Islet of Langerhans (tissue), 1 donor: ENCODE measurements at regions not wholly inside any gene's neighbourhood (a gene's known extent, or its start where the extent isn't known, plus 50 kb on each side); places are given as distances from the start of the nearest gene placed in this dataset.

Source experiments
- FAIRE-seq: peaks from one replicate; lab custom pipeline; 2011; peaks lifted over from hg19 to GRCh38; lab: Jason Lieb, UNC

DNA sequence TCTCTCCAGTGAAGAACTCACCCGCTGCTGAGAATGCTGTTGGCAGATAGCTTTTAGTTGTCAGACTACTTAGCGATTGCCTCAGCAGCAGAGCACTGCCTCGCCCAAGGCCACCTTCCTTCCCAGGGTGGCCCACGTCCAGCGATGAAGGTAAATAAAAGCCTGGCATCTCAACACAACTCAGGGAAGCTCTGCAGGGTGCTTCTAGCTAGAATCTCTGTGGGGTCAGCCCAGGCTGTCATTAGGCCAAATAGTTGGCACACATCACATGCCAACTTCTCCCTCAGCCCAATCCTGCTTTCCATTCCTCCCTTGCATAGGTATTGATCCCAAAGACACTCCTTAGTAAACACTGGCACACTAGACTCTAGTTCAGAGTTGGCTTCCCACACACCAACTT is 368.1 kb upstream of the TMTC1 start:
- FAIRE-seq = no peak

DNA sequence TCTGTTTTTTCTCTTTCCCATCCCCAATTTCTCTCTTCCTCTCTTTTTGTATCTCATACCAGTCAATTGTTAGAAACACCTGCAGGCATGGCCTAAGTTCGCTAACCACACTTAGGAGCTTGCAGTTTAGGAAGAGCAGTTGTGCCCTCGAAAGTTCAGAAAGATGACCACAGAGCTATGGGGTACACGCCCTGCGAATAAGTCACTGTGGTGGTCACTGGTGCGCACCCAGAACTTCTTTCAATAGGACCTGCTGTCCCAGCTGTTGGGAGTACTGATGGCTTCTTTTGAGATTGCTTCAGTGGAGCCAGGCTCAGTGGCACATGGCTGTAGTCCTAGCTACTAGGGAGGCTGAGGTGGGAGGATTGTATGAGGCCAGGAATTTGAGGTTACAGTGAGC is 362.8 kb upstream of the TMTC1 start:
- FAIRE-seq = no peak

DNA sequence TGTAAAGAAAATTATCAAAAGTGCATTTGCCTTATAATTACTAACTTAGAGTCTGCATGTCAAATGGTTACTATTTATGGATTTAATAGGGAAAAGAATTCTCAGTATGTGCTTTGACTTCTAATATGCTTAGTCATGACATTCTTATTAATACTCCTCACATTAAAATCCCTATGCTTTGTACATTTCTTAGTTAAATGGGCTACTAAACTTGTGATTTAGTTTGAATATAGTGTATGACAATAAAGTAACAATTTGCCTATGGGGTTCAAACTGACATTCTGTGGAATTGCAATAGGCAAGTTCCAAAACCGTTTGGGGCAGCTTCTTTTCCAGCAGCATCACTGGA is 361.9 kb upstream of the TMTC1 start:
- no peak for FAIRE-seq

DNA sequence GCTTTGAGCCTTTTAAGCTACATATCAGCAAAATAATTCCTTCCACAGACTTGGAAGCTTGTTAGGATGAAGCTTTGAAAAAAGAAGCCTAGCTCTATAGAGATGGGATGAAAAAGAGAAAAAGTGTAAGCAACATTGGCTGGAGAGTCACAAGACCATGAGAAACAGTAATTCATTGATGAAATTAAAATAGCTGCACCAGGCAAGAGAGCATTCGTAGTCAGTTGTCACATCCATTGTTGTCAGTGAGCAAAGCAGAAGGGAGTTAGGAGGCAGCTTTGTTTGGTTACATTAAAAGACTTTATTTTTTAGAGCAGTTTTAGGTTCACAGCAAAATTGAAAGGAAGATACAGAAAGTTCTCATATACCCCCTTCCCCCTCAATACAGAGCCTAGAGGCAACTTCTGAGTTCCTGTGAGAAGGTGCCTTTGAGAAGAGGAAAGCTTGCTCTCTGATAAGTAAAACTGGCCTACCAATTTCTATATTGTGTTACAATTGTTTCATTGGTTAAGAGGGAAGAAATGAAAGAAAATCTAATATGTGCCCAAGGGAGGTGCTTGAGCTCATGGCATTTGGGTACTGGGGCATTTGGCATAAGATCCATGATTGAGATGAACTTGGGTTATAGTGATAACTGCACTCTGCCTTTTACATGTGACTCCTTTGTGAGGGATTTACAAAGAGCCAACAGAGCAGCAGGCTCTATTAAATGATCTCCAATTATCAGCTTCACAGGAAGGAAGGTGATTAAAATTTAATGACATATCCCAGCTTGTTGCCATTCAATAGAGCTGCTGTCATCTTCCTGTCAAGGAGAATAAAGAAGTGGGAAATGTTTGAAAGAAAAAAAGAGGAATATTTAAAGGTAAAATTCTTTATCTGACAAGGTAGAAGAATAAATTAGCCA is 361.3 kb upstream of the TMTC1 start:
- FAIRE-seq = no peak

DNA sequence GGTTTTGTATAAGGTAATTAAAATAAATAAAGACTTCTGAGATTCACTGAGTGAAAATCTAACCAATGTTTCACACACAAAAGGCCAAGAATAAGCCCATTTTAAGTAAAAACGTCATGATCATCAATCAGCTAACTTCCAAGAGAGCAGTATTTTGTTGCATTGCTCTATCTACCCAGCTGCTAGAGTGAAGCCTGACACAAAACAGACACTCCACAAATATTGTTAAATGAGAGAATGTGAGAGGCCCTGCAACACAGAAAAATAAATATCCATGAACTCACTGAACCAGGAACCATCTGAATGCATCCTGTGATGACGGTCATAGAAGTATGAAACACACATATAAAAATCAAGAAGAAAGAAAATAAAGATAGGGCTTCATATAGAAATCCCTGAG is 358.6 kb upstream of the TMTC1 start:
- no peak for FAIRE-seq

DNA sequence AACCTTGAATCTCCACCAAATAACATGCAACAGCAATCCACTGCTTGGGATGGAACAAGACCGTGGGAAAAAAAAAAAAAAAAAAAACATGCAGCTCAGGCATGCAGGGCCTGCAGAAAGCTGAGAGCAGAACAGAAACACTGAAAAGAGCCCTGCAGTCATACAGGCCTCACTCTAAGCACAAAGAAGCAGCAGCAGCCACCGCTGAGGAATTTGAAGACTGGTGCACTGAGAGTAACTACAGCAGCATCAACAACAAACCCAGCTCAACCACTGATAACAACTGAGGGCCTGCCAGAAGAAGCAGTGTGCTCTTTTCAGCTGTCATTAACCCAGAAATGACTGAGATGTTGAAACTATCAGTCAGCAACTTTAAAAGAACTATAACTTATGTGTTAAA is 354.7 kb upstream of the TMTC1 start:
- no peak for FAIRE-seq

DNA sequence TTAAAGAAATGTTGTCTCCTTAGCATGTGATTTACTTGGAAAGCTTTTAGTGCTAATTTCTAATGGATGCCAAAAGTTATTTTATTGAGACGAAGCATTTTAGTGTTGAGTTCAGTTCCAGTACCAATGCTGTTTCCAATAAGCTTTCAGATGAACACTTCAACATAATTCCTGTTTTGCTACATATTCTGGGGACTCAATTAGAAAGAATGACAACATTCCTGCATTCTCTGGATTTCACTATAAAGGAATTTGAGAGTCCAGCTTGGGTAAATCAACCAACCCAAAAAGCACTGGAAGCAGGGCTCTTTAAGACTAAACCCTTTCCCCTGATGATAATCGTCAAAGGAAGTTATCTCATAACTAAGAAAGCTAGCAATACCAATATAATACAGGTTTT is 353.0 kb upstream of the TMTC1 start:
- FAIRE-seq = no peak

DNA sequence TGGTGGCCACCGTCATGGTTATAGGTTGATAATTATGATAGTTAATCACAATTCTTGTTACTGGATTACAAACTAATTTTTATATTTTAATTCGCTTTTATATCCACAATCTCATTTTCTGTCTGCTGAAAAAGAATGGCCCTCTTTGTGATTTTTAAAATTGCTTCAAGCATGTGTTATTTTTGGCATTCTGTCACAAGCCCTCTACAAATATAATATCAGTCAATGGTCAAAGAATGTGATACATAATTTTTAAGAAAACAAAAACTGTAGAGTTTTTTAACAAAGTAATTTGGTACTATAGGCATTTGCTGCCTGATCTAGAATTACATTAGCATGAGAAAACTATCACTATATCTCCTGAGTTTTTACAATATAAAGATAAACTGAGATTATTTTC is 352.0 kb upstream of the TMTC1 start:
- FAIRE-seq = no peak

DNA sequence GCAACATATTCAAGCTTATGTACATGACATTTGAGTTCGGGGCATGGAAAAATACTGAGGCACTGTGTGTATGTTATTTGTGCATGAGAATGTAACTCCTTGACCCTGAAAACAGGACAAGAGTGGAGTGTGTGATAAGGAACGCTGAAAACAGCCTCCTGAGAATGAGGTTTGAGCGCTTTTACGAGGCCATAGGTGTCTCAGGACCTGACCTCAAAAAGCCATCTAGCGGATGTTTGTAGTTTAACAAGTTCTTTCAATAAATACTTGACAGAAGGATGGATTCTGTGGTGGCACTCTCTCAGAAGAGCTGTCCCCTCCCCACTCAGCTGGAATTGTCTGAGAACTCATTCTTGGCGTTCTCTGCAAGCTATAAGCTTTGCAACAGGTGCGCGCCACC is 350.5 kb upstream of the TMTC1 start:
- no peak for FAIRE-seq

DNA sequence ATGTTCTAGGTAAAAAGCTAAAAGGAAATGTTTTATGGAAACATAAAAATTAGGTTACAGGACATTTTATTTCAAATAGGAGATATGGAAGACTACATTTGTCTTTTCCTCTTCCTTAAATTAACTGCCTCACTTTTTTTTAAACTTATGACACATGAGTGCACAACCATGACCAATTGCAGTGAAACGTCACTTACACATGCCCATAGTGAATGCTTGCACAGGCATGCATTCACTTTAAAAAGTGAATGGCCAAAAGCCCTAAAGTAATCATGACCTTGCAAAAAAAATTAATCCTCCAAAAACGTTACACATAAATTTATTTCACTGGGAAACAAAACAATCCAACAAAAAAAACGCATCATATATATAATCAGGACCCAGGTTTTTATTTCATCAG is 343.2 kb upstream of the TMTC1 start:
- no peak for FAIRE-seq

DNA sequence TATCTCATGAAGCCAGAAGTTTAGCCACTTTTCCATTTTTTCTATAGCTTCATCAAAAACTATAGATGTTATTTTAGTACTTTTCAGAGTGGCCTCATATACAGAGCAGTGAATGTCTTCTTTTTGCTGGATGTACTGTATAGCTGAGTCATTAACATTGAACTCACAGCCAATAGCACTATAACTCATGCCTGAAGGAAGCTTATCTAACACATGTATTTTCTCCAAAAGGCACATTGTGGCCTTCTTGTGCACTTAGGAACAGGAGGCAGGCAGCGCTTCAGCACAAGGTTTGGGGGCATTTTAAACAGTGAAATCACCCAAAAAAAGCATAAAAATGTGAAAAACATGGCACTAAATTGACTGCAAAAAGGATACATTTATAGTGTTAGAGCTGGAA is 336.8 kb upstream of the TMTC1 start:
- FAIRE-seq = no peak

DNA sequence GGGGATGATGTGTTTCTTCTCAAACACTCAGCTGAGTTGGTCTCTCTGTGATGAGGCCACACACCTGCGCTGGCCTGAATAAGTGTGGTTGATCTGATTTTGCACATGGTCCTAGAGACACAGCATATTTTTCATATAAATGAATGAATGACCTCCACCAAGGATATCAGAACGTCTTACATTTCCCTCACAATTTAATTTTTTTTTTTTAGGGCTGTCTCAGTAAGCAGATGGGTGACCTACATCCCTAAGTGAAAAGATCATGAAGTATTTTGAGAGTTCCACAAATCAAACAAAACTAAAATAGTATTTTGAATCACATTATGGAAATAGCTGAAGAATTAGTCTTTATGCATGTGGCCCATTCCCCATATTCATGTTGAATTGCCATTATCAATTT is 333.7 kb upstream of the TMTC1 start:
- FAIRE-seq = no peak

DNA sequence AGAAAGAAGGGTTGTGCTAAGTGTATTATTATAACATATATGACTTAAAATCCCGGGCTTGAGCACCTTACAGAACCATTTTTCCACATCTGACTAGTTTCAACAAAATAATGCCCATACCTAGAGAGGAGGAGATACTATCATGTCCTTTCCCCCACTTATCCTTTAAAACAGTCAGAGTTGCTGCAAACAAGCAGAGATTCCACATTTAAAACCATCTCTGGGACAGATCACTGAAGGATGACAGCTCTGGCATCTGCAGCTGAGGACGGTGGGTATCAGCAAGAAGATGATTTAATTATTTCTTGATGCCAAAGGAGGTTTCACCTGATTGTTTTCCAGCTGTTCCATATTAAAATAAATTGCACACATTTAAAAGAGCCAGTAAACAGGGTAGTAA is 328.0 kb upstream of the TMTC1 start:
- FAIRE-seq = no peak

DNA sequence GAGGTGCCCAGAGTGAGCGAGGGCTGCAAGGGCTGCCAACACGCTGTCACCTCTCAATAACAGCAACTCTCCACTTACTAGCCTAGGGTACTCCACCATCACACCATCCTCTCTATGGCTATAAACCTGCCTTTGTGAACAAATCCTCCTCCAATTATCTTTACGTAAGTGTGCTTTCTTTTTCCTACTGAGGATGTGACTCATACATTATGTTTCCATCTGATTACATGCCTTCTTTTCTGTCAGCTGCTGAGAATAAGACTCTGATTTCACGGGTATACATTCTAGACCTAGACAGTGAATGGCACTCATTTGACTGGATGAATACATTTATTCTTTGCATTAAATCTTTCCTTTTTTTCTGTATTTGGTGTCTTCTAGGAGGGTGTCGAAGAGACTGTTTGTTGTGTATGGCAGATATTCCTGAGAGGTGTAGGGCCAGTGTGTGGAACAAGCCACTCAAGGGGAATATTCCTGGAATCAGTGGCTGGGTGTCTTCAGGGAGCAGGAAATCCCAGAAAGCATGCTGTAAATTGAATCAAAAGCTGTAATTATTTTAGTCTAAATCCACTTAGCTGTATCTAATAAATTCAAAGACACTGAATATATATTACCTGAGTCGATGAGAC is 327.3 kb upstream of the TMTC1 start:
- FAIRE-seq = no peak

DNA sequence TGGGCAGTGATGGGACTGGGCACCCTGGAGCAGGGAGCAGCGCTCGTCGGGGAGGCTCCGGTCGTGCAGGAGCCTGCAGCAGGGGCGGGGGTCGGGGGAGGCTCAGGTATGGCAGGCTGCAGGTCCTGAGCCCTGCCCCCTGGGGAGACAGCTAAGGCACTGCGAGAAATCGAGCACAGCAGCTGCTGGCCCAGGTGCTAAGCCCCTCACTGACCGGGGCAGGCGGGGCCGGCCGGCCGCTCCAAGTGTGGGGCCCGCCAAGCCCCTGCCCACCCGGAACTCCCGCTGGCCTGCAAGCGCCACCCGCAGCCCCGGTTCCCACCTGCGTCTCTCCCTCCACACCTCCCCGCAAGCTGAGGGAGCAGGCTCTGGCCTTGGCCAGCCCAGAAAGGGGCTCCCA is 326.8 kb upstream of the TMTC1 start:
- no peak for FAIRE-seq

DNA sequence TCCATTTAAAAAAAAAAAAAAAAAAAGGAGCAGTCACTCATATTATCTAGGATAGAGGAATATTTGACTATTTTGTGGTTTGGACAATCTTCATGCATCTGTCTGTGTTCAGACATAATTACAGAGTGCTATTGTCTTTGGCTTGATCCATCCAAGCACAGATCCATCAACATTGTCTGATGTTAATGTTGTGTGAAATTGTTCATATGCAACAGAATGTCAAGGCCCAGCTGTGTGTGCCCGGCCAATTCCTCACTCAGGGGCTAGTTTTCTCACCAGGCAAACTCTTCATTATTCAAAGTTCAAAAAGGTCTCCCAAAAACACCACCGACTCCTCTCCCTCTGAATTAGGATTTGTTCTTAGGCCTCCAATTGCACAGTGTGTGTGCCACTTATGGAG is 324.9 kb upstream of the TMTC1 start:
- FAIRE-seq = no peak

DNA sequence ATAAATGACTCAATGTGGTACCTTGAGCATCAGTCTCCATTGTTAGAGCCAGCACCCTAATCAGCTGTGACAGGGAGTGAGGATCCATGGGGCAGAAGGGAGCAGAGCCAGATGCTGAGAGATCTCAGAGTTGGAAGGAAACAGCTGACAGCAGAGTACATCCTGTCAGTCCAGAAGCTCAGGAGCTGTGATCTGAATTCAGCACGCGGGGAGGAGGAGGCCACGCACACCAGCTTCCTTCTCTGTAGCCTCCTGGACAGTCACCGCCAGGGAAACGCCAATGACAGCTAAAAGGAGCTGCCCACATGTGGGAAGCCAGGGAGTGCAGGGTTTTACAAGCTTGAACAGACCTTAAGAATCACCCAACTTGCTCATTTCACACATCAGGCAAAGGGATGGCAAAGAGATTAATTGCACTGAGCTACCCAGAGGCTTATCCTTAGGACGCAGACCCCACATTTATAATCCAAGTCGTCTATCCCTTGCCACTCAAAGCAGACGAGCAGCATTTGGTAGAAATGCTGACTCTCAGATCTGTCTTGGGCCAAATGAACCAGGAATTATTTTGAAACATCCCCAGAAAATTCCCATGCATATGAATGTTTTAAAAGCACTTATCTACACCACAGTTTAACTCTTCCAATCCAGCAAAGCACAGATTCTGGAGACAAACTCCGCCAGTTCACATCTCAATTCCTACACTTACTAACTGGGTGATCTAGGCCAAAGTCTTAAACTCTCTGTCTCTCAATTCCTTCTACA is 322.6 kb upstream of the TMTC1 start:
- no peak for FAIRE-seq

DNA sequence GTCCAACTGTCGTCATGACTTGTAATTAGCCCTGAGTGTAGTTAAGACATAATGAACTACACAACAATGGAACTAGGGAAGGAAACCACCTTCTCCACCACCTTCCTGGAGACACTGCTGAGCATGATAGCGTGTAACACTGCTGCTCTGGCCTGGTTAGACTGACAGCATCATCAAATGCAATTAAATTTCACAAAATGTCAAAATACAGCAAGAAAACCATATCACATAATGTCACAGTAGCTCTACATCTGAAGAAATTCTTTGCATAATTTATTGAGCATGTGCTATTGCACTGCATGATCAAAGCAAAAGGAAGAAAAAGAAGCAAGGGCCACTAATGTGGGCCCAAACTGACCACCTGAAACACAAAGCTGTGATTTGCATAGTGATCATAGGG is 321.8 kb upstream of the TMTC1 start:
- FAIRE-seq = no peak

DNA sequence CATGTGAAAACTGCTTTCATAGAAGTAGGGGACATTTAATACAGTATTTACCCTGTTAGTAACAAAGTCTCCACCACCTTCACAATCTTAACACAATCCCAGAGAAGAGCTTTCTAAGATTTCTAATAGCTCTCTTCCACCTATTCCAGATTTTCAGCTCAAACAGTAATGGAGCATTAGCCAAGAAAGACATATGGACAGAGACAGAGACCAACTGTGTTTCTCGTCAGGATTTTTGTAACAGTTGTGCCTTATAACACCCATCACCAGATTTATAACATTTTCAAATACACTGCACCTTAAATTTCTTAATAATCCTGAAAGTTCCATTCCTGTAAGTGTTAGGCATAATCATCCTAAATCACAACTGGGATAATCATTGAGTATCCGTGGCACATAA is 321.2 kb upstream of the TMTC1 start:
- no peak for FAIRE-seq

DNA sequence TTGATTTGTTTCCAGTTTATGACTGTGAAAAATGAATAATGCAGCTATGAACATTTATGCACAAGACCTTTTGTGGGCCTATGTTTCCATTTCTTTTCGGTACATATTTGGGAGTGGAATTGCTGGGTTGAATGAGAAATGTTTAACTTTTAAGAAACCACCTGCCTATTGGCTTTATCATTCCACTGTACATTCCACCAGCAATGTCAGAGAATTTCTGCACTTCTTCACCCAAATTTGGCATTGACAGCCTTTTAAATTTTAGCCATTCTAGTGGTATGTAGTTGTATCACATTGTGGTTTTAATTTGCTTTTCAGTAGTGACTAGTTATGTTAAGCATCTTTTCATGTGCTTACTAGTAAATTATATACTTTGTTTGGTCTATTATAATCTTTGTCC is 317.0 kb upstream of the TMTC1 start:
- FAIRE-seq = no peak

DNA sequence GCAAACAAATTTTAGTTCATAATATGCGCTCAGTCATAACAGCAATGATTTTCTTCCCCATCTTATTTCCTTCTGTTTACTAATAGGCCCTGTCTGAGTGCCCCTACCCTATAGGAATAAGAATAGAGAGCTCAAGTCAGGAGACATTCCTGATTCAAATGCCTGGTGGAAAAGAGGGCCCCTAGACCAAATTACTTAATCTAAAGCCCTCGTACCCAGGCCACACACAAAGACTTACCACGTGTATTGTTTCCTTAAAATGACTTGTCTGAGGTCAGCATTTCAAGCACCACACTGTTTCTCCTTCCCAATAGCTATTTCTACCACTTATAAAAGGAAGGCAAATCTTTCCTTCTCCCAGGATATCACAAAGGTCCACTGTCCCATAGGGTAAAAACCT is 314.9 kb upstream of the TMTC1 start:
- no peak for FAIRE-seq

DNA sequence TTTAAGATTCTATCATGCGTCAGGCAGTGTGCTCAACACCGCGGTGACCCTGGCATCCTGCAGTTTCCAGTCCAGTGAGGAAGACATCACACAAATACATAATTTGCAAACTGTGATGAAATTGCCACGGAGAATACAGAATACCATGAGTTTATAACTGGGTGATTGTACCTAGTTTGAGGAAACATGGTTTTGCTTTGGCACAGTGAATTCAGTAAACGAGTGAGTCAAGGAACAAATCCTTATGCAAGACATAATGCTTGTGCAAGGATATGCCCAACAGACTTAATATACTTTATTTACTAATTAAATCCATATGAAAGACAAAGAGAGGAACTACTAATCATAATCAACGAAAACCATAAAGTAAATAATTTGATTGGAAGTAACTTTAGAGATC is 311.8 kb upstream of the TMTC1 start:
- FAIRE-seq = no peak

DNA sequence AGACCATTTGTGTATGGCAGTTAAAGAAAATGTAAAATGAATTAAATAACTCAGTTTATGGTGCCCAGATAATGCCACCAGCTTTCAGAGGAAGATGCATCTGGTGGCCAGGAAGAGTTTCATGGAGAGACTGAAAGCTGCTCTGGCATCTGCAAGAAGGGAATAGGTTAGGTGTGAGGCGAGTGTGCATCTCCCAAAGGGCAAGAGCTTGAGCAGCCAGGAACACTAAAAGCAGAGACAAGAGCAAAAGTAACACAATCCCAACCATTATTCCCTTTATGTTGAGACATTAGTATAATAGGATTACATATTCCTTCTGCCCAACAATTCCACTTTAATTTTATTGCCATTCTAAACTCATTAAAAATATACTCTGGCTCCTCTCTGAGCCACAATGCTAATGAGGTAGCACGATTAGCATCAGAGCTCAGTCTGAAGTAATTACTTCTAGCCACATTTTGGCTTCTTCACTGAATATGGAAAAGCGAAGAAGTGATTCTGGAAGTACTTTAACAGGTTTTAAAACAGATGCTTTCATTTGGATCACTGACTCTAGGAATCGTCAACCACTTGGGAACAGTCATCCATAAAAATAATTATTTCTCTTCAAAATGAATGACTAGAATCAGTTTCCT is 309.4 kb upstream of the TMTC1 start:
- FAIRE-seq = no peak
